SK-N-MC (cell line): ENCODE measurements at regions not wholly inside any gene's neighbourhood (a gene's known extent, or its start where the extent isn't known, plus 50 kb on each side); places are given as distances from the start of the nearest gene placed in this dataset.
"Not testable (repeated sequence)": the region's sequence is repeated elsewhere in the genome, so short reads cannot be mapped to it uniquely, and the experiment has no call there.

ENCODE experiments used
- DNase-seq: peaks from one replicate; pipeline ENCODE4 v3.0.0-alpha.2; 2011; ENCODE audit warnings: low read depth, low spot score
- H3K27ac ChIP-seq: fragments of 200-600 bp; sonication (generic); 2 replicates; pipeline ENCODE4 v1.5.1; 2016; ENCODE audit warnings: mixed run types
- H3K36me3 ChIP-seq: fragments of 200-600 bp; sonication (generic); 2 replicates; pipeline ENCODE4 v1.6.1; 2017; ENCODE audit warnings: antibody characterized with exemption, low read length, mixed read lengths; ENCODE audit not compliant: insufficient read depth
- H3K4me3 ChIP-seq: fragments of 200-600 bp; sonication (generic); 2 replicates; pipeline ENCODE4 v1.5.1; 2016
- H3K9ac ChIP-seq: fragments of 200-600 bp; sonication (generic); 2 replicates; pipeline ENCODE4 v1.8.0; 2017; ENCODE audit warnings: mixed run types, mixed read lengths; ENCODE audit not compliant: insufficient read length
- H3K9me3 ChIP-seq: fragments of 200-600 bp; sonication (generic); 2 replicates; pipeline ENCODE4 v1.6.1; 2017; ENCODE audit warnings: low read depth, mild to moderate bottlenecking, antibody characterized with exemption, low read length, moderate library complexity, mixed read lengths
- EZH2 ChIP-seq: fragments of 200-600 bp; sonication (generic); IDR thresholded peaks from one replicate; pipeline ENCODE4 v1.6.1; 2017; ENCODE audit warnings: antibody characterized with exemption
- FOXP2 ChIP-seq: optimal IDR thresholded peaks from 2 replicates; pipeline ENCODE3; 2011; ENCODE audit warnings: mild to moderate bottlenecking, moderate library complexity; ENCODE audit not compliant: insufficient read depth; ENCODE audit errors: extremely low read length, control extremely low read depth
- POLR2AphosphoS5 ChIP-seq: IDR thresholded peaks from 2 replicates; pipeline ENCODE4 v1.6.1; 2012; ENCODE audit warnings: mild to moderate bottlenecking, low read depth, low read length, borderline replicate concordance

GRCh38 chr1:99384021-99384420 lies 119.7 kb downstream of the PLPPR4 start:
- TF ChIP-seq FOXP2 (no peak), EZH2 (no peak), POLR2AphosphoS5 (no peak)
- Histone ChIP-seq H3K9ac (no peak overlapping the region), H3K36me3 (no peaks in the 10 kb centered on the region), H3K27ac (no peak overlapping the region), H3K9me3 (no peaks in the 10 kb centered on the region), H3K4me3 (no peak overlapping the region)
- no peak for DNase-seq

- TF ChIP-seq FOXP2: no peak
- no peak for TF ChIP-seq EZH2
- no peak for TF ChIP-seq POLR2AphosphoS5
These were observed 121.6 kb downstream of the PLPPR4 start for GRCh38 chr1:99385852-99386251.

GRCh38 chr1:99396389-99396788 lies 132.1 kb downstream of the PLPPR4 start:
- Histone ChIP-seq H3K4me3 (no peak overlapping the region), H3K36me3 (no peaks in the 10 kb centered on the region), H3K27ac (no peak overlapping the region), H3K9me3 (no peaks in the 10 kb centered on the region), H3K9ac (no peak overlapping the region)
- TF ChIP-seq EZH2 (no peak), FOXP2 (no peak), POLR2AphosphoS5 (no peak)
- DNase-seq: no peak

More at GRCh38 chr1:99385852-99386251, 121.6 kb downstream of the PLPPR4 start:
- no peak overlapping the region for H3K4me3 ChIP-seq
- no peaks in the 10 kb centered on the region for H3K9me3 ChIP-seq
- no peak overlapping the region for H3K27ac ChIP-seq
- H3K9ac ChIP-seq: no peak overlapping the region
- no peaks in the 10 kb centered on the region for H3K36me3 ChIP-seq
- DNase-seq: no peak

GRCh38 chr1:99397029-99397428 lies 132.7 kb downstream of the PLPPR4 start:
- no peak for DNase-seq
- TF ChIP-seq EZH2 (no peak), POLR2AphosphoS5 (no peak), FOXP2 (no peak)

GRCh38 chr1:99397863-99398262 lies 133.6 kb downstream of the PLPPR4 start:
- Histone ChIP-seq H3K27ac (no peak overlapping the region), H3K36me3 (no peaks in the 10 kb centered on the region), H3K4me3 (no peak overlapping the region), H3K9me3 (no peaks in the 10 kb centered on the region), H3K9ac (no peak overlapping the region)
- TF ChIP-seq POLR2AphosphoS5 (no peak), FOXP2 (no peak)
- DNase-seq: no peak

More at GRCh38 chr1:99397029-99397428, 132.7 kb downstream of the PLPPR4 start:
- Histone ChIP-seq H3K27ac (no peak overlapping the region), H3K36me3 (no peaks in the 10 kb centered on the region), H3K4me3 (no peak overlapping the region), H3K9me3 (no peaks in the 10 kb centered on the region), H3K9ac (no peak overlapping the region)

GRCh38 chr1:99401556-99401955 lies 137.3 kb downstream of the PLPPR4 start:
- DNase-seq: not testable (repeated sequence)

GRCh38 chr1:99404399-99404798 lies 140.1 kb downstream of the PLPPR4 start:
- H3K36me3 ChIP-seq, H3K4me3 ChIP-seq, DNase-seq, H3K9ac ChIP-seq, H3K9me3 ChIP-seq, H3K27ac ChIP-seq: not testable (repeated sequence)

More at GRCh38 chr1:99401556-99401955, 137.3 kb downstream of the PLPPR4 start:
- H3K9ac ChIP-seq, H3K4me3 ChIP-seq, H3K9me3 ChIP-seq, H3K36me3 ChIP-seq, H3K27ac ChIP-seq: not testable (repeated sequence)

- not testable (repeated sequence) for DNase-seq, H3K36me3 ChIP-seq, H3K4me3 ChIP-seq, H3K9ac ChIP-seq, H3K9me3 ChIP-seq, H3K27ac ChIP-seq
These were observed 141.0 kb downstream of the PLPPR4 start for GRCh38 chr1:99405325-99405724.

- TF ChIP-seq POLR2AphosphoS5 (no peak), FOXP2 (no peak), EZH2 (no peak)
- no peaks in the 10 kb centered on the region for H3K9me3 ChIP-seq
- no peak for DNase-seq
- H3K9ac ChIP-seq: no peak overlapping the region
- no peaks in the 10 kb centered on the region for H3K36me3 ChIP-seq
- no peak overlapping the region for H3K27ac ChIP-seq
- no peak overlapping the region for H3K4me3 ChIP-seq
These were observed 142.7 kb downstream of the PLPPR4 start for GRCh38 chr1:99407018-99407417.

- H3K9ac ChIP-seq: no peak overlapping the region
- H3K27ac ChIP-seq: no peak overlapping the region
- H3K9me3 ChIP-seq: no peaks in the 10 kb centered on the region
- H3K4me3 ChIP-seq: no peak overlapping the region
- TF ChIP-seq FOXP2 (no peak), POLR2AphosphoS5 (no peak), EZH2 (no peak)
- no peak for DNase-seq
- no peaks in the 10 kb centered on the region for H3K36me3 ChIP-seq
These were observed 159.8 kb downstream of the PLPPR4 start for GRCh38 chr1:99424087-99424486.
